Mesodermal cell (in vitro differentiated cells): ENCODE measurements at regions not wholly inside any gene's neighbourhood (a gene's known extent, or its start where the extent isn't known, plus 50 kb on each side); places are given as distances from the start of the nearest gene placed in this dataset.

Experiments used
- H3K27ac ChIP-seq: 2 replicates; pipeline ENCODE4 v1.7.0; 2013; ENCODE audit warnings: mild to moderate bottlenecking, low read depth, low read length, moderate library complexity; ENCODE audit not compliant: severe bottlenecking
- H3K36me3 ChIP-seq: 2 replicates; pipeline ENCODE4 v1.7.1; 2013; ENCODE audit warnings: mild to moderate bottlenecking, low read length, moderate library complexity; ENCODE audit not compliant: control insufficient read depth, insufficient read depth
- H3K4me1 ChIP-seq: one replicate; pipeline ENCODE4 v1.7.1; 2013; ENCODE audit warnings: mild to moderate bottlenecking, low read length; ENCODE audit not compliant: insufficient read depth, control insufficient read depth, poor library complexity, severe bottlenecking
- H3K4me3 ChIP-seq: 2 replicates; pipeline ENCODE4 v1.7.0; 2013; ENCODE audit warnings: low read length, control low read depth, mild to moderate bottlenecking; ENCODE audit not compliant: insufficient read depth, poor library complexity, severe bottlenecking; ENCODE audit errors: extremely low read depth
- H3K9me3 ChIP-seq: 2 replicates; pipeline ENCODE4 v1.7.1; 2013; ENCODE audit warnings: mild to moderate bottlenecking, low read length, moderate library complexity; ENCODE audit not compliant: control insufficient read depth
- WGBS, 2 experiments: methylation state at CpG; one replicate each; pipeline ENCODE4 v1.1.5; 2013; ENCODE audit warnings: missing lambda C conversion rate in 2 of 2; ENCODE audit not compliant: insufficient coverage in 2 of 2; 5-methylcytosine and 5-hydroxymethylcytosine counted together

GRCh38 chr5:34535433-34535832 lies 120.7 kb upstream of the RAI14 start:
- Histone ChIP-seq H3K4me3 (no peak overlapping the region), H3K27ac (no peak overlapping the region), H3K9me3 (no peaks in the 10 kb centered on the region), H3K36me3 (no peaks in the 10 kb centered on the region), H3K4me1 (no peaks in the 10 kb centered on the region)
- WGBS, 2 experiments, result 86% methylated on average over 1 of the region's 1 CpG; no CpG with 5 or more reads in 1 of the 2 experiments

GRCh38 chr5:34535944-34536623 lies 120.0 kb upstream of the RAI14 start:
- Histone ChIP-seq H3K36me3 (no peaks in the 10 kb centered on the region), H3K9me3 (no peaks in the 10 kb centered on the region), H3K27ac (no peak overlapping the region), H3K4me1 (no peaks in the 10 kb centered on the region), H3K4me3 (no peak overlapping the region)
- WGBS, 2 experiments, result 71% methylated on average over 1 of the region's 2 CpGs; no CpG with 5 or more reads in 1 of the 2 experiments

GRCh38 chr5:34536699-34537098 lies 119.4 kb upstream of the RAI14 start:
- Histone ChIP-seq H3K36me3 (no peaks in the 10 kb centered on the region), H3K27ac (no peak overlapping the region), H3K9me3 (no peaks in the 10 kb centered on the region), H3K4me1 (no peaks in the 10 kb centered on the region), H3K4me3 (no peak overlapping the region)

DNA sequence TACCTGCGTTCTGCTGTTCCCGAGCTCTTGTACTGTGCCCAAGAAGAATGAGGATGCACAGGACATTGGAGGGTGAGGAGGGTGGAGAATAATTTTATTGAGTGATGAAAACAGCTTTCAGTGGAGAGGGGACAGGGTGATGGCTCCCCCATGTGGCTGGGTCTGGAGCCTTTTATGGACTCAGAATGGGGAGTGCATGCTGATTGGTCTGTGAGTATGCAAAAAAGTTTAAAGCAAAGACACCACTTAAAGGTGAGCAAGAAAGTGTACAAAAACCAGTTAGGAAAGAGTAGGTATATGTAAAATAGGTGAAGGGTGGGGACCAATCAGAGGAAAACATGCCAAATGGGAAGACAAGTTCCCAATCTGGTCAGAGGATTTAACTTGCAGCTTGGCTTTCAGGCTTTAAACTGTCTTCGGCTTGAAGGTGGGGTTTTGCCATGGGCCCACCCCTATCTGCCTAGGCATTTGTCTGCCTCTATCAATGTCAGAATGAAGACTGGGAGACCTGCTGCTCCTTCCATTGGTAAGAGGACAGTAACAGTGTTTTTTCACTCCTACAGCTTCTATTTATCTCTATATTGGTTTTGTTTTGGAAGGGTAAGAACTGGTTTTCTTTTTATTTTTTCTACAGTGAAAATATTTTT lies 118.0 kb upstream of the RAI14 start:
- H3K4me3 ChIP-seq, result no peak overlapping the region
- no peaks in the 10 kb centered on the region for H3K36me3 ChIP-seq
- no peak overlapping the region for H3K27ac ChIP-seq
- 87 to 90% methylated on average over 3 of the region's 3 CpGs for WGBS, 2 experiments
- no peaks in the 10 kb centered on the region for H3K9me3 ChIP-seq
- H3K4me1 ChIP-seq, result no peaks in the 10 kb centered on the region

DNA sequence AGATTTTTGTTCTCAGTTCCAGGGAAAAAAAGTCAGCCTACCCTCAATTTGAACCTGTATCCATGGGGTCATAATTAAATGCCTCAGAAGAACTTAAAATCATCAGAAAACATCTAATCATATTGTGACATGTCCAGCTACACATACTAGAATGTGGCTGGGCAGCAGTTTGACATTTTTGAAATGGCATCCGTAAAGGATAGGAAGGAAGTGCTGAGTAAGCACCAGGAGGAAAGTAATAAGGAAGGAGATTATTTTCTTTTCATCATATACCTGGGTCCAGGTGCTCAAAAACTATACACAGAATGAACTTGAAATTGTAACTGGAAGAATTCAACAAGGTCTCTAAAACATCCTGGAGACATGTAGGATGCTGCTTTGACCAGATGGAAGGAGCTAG lies 116.9 kb upstream of the RAI14 start:
- Histone ChIP-seq H3K4me1 (no peaks in the 10 kb centered on the region), H3K9me3 (peaks cover 4% of the 10 kb centered on the region), H3K27ac (no peak overlapping the region), H3K36me3 (no peaks in the 10 kb centered on the region), H3K4me3 (no peak overlapping the region)
- WGBS, 2 experiments, result 83% methylated on average over 1 of the region's 1 CpG; no CpG with 5 or more reads in 1 of the 2 experiments

GRCh38 chr5:34541067-34541466 lies 115.1 kb upstream of the RAI14 start:
- 100% methylated on average over 1 of the region's 4 CpGs; no CpG with 5 or more reads in 1 of the 2 experiments for WGBS, 2 experiments
- peaks cover 14% of the 10 kb centered on the region for H3K9me3 ChIP-seq
- no peaks in the 10 kb centered on the region for H3K4me1 ChIP-seq
- no peak overlapping the region for H3K27ac ChIP-seq
- H3K36me3 ChIP-seq, result no peaks in the 10 kb centered on the region
- H3K4me3 ChIP-seq, result no peak overlapping the region

GRCh38 chr5:34542818-34543217 lies 113.3 kb upstream of the RAI14 start:
- 100% methylated on average over 1 of the region's 1 CpG; no CpG with 5 or more reads in 1 of the 2 experiments for WGBS, 2 experiments
- H3K4me1 ChIP-seq, result no peaks in the 10 kb centered on the region
- no peak overlapping the region for H3K4me3 ChIP-seq
- H3K36me3 ChIP-seq, result no peaks in the 10 kb centered on the region
- H3K27ac ChIP-seq, result no peak overlapping the region
- peaks cover 20% of the 10 kb centered on the region for H3K9me3 ChIP-seq

DNA sequence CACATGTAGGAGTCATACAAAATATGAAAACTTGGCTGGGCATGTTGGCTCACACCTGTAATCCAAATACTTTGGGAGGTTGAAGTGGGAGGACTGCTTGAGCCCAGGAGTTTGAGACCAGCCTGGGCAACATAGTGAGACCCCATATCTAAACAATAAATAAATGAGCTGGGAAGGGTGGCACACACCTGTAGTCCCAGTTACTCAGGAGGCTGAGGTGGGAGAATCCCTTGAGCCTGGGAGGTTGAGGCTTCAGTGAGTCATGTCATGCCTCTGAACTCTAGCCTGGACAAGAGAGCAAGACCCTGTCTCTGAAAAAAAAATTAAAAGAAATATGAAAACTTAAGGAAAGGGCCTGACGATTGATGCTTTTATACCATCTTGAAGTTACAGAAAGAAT lies 112.4 kb upstream of the RAI14 start:
- H3K4me1 ChIP-seq, result no peaks in the 10 kb centered on the region
- peaks cover 20% of the 10 kb centered on the region for H3K9me3 ChIP-seq
- 0% methylated on average over 1 of the region's 1 CpG for WGBS, 2 experiments
- H3K27ac ChIP-seq, result no peak overlapping the region
- H3K36me3 ChIP-seq, result no peaks in the 10 kb centered on the region
- no peak overlapping the region for H3K4me3 ChIP-seq

DNA sequence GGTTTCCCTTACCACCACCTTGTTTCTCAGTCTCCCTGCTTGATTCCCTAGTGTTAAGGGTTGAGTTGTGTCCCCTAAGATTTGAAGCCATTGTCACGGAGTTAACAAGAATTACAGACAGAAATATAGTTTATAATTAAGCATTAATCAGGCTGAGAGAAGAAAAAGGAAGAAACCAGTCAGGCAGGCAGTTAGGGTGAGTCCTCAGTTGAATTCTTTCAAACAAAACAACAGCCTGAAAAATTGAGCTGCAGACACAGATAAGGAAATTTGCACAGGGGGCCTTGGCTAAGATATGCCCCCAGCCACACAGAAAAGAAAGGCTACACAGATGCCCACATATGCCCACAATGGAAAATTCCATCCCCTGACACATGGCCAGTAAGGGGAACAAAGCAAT lies 111.7 kb upstream of the RAI14 start:
- Histone ChIP-seq H3K4me1 (no peaks in the 10 kb centered on the region), H3K9me3 (peaks cover 20% of the 10 kb centered on the region), H3K36me3 (no peaks in the 10 kb centered on the region), H3K27ac (no peak overlapping the region), H3K4me3 (no peak overlapping the region)
- WGBS, 2 experiments, result no CpG with 5 or more reads among the region's 1 CpG

- Histone ChIP-seq H3K27ac (no peak overlapping the region), H3K4me1 (no peaks in the 10 kb centered on the region), H3K36me3 (no peaks in the 10 kb centered on the region), H3K9me3 (peaks cover 20% of the 10 kb centered on the region), H3K4me3 (no peak overlapping the region)
- WGBS, 2 experiments, result 90 to 94% methylated on average over 2 to 3 of the region's 3 CpGs
Observed at GRCh38 chr5:34545164-34545563, 111.0 kb upstream of the RAI14 start.

- Histone ChIP-seq H3K4me3 (no peak overlapping the region), H3K27ac (no peak overlapping the region), H3K9me3 (peaks cover 20% of the 10 kb centered on the region), H3K4me1 (no peaks in the 10 kb centered on the region), H3K36me3 (no peaks in the 10 kb centered on the region)
- 78 to 90% methylated on average over 1 to 2 of the region's 2 CpGs for WGBS, 2 experiments
Observed at GRCh38 chr5:34545626-34546025, 110.5 kb upstream of the RAI14 start.
